Spleen (tissue), 11 donors: ENCODE measurements at regions not wholly inside any gene's neighbourhood (a gene's known extent, or its start where the extent isn't known, plus 50 kb on each side); places are given as distances from the start of the nearest gene placed in this dataset.

Experiments
- DNase-seq: peaks from one replicate; pipeline ENCODE4 v3.0.0-alpha.2; 2020
- H3K27ac ChIP-seq, 8 donors: fragments of 200-600 bp; sonication (generic) in 7 of 8; 1 replicate in 4 of 8; 2 replicates in 4 of 8; pipeline versions ENCODE4 v1.5.0 to v1.8.0; 2016 to 2021; ENCODE audit warnings: inconsistent platforms in 4 of 8, mild to moderate bottlenecking in 4 of 8, moderate library complexity in 1 of 8
- H3K27me3 ChIP-seq, 7 donors: fragments of 200-600 bp; sonication (generic) in 6 of 7; replicated peaks in 1 of 7; 1 replicate in 4 of 7; 2 replicates in 3 of 7; pipeline versions ENCODE4 v1.5.0 to v1.8.0; 2016 to 2021; ENCODE audit warnings: inconsistent platforms in 3 of 7, mild to moderate bottlenecking in 1 of 7
- H3K36me3 ChIP-seq, 6 donors: fragments of 200-600 bp; sonication (generic) in 5 of 6; 1 replicate in 4 of 6; 2 replicates in 2 of 6; pipeline versions ENCODE4 v1.5.0 to v1.8.0; 2016 to 2021; ENCODE audit warnings: inconsistent platforms in 2 of 6
- H3K4me1 ChIP-seq, 6 donors: fragments of 200-600 bp; sonication (generic) in 5 of 6; 1 replicate in 3 of 6; 2 replicates in 3 of 6; pipeline versions ENCODE4 v1.5.0 to v1.8.0; 2016 to 2021; ENCODE audit warnings: inconsistent platforms in 3 of 6
- H3K4me3 ChIP-seq, 8 donors: fragments of 200-600 bp; sonication (generic) in 7 of 8; 1 replicate in 4 of 8; 2 replicates in 4 of 8; pipeline versions ENCODE4 v1.5.0 to v1.8.0; 2016 to 2021; ENCODE audit warnings: inconsistent platforms in 4 of 8, mild to moderate bottlenecking in 4 of 8, moderate library complexity in 2 of 8
- H3K9me3 ChIP-seq, 8 donors: fragments of 200-600 bp; sonication (generic) in 7 of 8; 1 replicate in 4 of 8; 2 replicates in 4 of 8; pipeline versions ENCODE4 v1.5.0 to v1.8.0; 2016 to 2021; ENCODE audit warnings: inconsistent platforms in 4 of 8
- CTCF ChIP-seq, 11 experiments: fragments of 200-600 bp in 7 of 11; fragments of 450-650 bp in 4 of 11; sonication (generic) in 4 of 11; IDR thresholded peaks in 8 of 11; conservative IDR thresholded peaks in 3 of 11; 1 replicate in 7 of 11; 2 replicates in 4 of 11; pipeline versions ENCODE4 v1.4.0 to v1.8.0; 2016 to 2021; ENCODE audit warnings: antibody characterized with exemption in 11 of 11, inconsistent platforms in 4 of 11, mild to moderate bottlenecking in 1 of 11
- POLR2A ChIP-seq, 3 donors: fragments of 450-650 bp; IDR thresholded peaks; one replicate each; pipeline ENCODE4 v1.5.1; 2017; ENCODE audit warnings: antibody characterized with exemption in 3 of 3, mild to moderate bottlenecking in 1 of 3
- POLR2AphosphoS5 ChIP-seq, 3 donors: sonication (generic); formaldehyde crosslinking; IDR thresholded peaks; one replicate each; pipeline ENCODE4 v1.5.1; 2017; ENCODE audit warnings: antibody characterized with exemption in 3 of 3
- WGBS, 5 donors: extraction: QIAGEN DNeasy Blood & Tissue Kit in 3 of 5; methylation state at CpG; one replicate each; pipeline versions ENCODE4 v1.1.5 to v1.1.7; 2013 to 2018; 5-methylcytosine and 5-hydroxymethylcytosine counted together
- intact Hi-C: fragments of 100-400 bp; cut with DNase I; formaldehyde crosslinking; loops from one replicate; pipeline ENCODE4 v1.15.0; 2023; ENCODE audit warnings: low total_unique reads
- donor health status: healthy with polysubstance abuse.
- donor health status: DM: no; HTN: no; CAD: no; lungs with moderate emphysema.
- donor health status: DM: no; HTN: no; CAD: no.
- donor health status: Bipolar disorder and iron deficiency.
- donor health status: healthy.
- donor health status: DM: no; HTN: no; CAD: no.
- donor health status: DM: yes; HTN: yes; CAD: no.

DNA sequence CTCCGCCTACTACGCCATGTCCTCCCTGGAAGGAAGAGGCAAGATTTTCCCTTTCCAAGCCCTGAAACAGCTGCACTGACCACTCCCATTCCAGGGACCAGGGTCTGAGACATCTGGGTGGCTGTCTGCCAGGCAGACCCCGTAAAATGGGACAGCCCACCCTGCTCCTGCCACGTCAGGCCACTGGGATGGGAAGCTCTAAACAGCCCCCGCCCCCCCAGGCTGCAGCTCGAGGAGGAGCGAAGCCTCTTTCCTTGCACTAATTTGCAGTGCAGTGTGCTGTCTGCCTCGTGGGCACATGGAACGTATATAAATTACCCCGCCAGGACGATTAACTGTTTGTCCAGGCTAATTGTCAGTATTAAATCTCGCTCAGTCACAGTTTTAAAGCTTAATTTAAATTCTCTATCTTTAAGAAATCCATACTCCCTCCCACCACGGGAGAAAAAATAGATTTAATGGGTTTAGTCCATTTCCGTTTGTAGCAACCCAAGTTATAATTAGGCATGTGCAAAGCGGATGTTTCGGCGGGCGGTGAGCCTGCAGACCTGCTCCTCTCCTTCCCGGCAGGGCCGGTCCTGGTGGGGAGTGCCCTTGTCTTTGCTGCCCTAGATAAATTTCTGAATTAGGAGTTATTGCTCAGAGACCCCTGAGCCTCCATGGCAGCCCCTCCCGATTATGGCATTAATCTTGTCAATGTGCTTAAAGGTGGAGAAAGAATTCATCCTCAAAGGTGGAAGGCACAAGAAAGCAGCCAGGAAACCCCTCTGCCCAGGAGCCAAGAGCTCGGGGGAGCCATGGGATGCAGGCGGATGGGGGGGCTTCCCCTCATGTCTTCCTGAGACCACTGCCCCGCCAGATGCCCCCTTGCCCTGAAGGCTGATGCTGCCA is 268.0 kb upstream of the TNRC6C start:
- no peak for DNase-seq
- Histone ChIP-seq H3K4me3 (peak overlapping the region in 3 of 8 donors; percentile 3 to 37 (median 22)), H3K36me3 (no peaks in the 10 kb centered on the region), H3K27ac (no peak overlapping the region), H3K27me3 (peaks cover 0 to 75% (median 27%) of the 10 kb centered on the region in 7 donors), H3K4me1 (peaks cover 8 to 18% (median 12%) of the 10 kb centered on the region in 6 donors), H3K9me3 (no peaks in the 10 kb centered on the region)
- WGBS, 5 donors: 21 to 26% (median 25%) methylated on average over 24 of the region's 24 CpGs
- intact Hi-C loops: no loop called here
- no peak for TF ChIP-seq POLR2AphosphoS5 (IDR thresholded peaks at IDR 0.05)
- no peak for TF ChIP-seq CTCF (IDR thresholded peaks at IDR 0.05 in 8 of 11, conservative IDR thresholded peaks at IDR 0.05 in 3 of 11)
- TF ChIP-seq POLR2A (IDR thresholded peaks at IDR 0.05): no peak

GRCh38 chr17:77691216-77692085 is 267.1 kb upstream of the TNRC6C start:
- H3K27me3 ChIP-seq: peaks cover 0 to 79% (median 32%) of the 10 kb centered on the region in 7 donors
- 83 to 89% (median 86%) methylated on average over 21 of the region's 21 CpGs for WGBS, 5 donors
- peak overlapping the region in 1 of 8 donors; percentile 37 for H3K4me3 ChIP-seq
- H3K27ac ChIP-seq: no peak overlapping the region
- TF ChIP-seq CTCF (IDR thresholded peaks at IDR 0.05 in 8 of 11, conservative IDR thresholded peaks at IDR 0.05 in 3 of 11) (no peak), POLR2AphosphoS5 (IDR thresholded peaks at IDR 0.05) (no peak), POLR2A (IDR thresholded peaks at IDR 0.05) (no peak)
- intact Hi-C loops: no loop called here
- H3K4me1 ChIP-seq: peaks cover 8 to 18% (median 12%) of the 10 kb centered on the region in 6 donors
- no peaks in the 10 kb centered on the region for H3K36me3 ChIP-seq
- H3K9me3 ChIP-seq: no peaks in the 10 kb centered on the region
- no peak for DNase-seq

GRCh38 chr17:77692571-77693161 is 265.8 kb upstream of the TNRC6C start:
- 68 to 86% (median 78%) methylated on average over 9 to 12 of the region's 12 CpGs for WGBS, 5 donors
- intact Hi-C loops: no loop called here
- peaks cover 0 to 90% (median 44%) of the 10 kb centered on the region in 7 donors for H3K27me3 ChIP-seq

More at GRCh38 chr17:77692571-77693161, 265.8 kb upstream of the TNRC6C start:
- Histone ChIP-seq H3K9me3 (no peaks in the 10 kb centered on the region), H3K4me1 (peaks cover 8 to 18% (median 12%) of the 10 kb centered on the region in 6 donors), H3K4me3 (no peak overlapping the region), H3K36me3 (no peaks in the 10 kb centered on the region), H3K27ac (no peak overlapping the region)
- no peak for DNase-seq
- no peak for TF ChIP-seq CTCF (IDR thresholded peaks at IDR 0.05 in 8 of 11, conservative IDR thresholded peaks at IDR 0.05 in 3 of 11)
